ENCODE measurements at regions not wholly inside any gene's neighbourhood (a gene's known extent, or its start where the extent isn't known, plus 50 kb on each side); places are given as distances from the start of the nearest gene placed in this dataset.

- Histone ChIP-seq H3K9me3 (no peaks in the 10 kb centered on the region), H3K27ac (ENCODE audit: low read length) (no peak overlapping the region), H3K4me3 (ENCODE audit: control insufficient read depth in 1 of 2, extremely low read depth in 1 of 2, low read length in 1 of 2) (no peak overlapping the region), H3K27me3 (replicated peaks in 1 of 2; ENCODE audit: control insufficient read depth in 2 of 2, extremely low read depth in 1 of 2, insufficient read depth in 2 of 2, low read length in 1 of 2) (peaks cover 0 to 3% of the 10 kb centered on the region in 2 experiments), H3K4me1 (ENCODE audit: control insufficient read depth in 1 of 2, extremely low read depth in 1 of 2, insufficient read depth in 2 of 2, low read length in 2 of 2) (no peaks in the 10 kb centered on the region), H3K36me3 (ENCODE audit: control insufficient read depth in 2 of 2, extremely low read depth in 1 of 2, insufficient read depth in 1 of 2, low read length in 1 of 2) (no peaks in the 10 kb centered on the region)
- 41% methylated on average over 2 of the region's 3 CpGs for WGBS (ENCODE audit: insufficient coverage)
- ATAC-seq (replicated peaks in 1 of 4) (no peak), DNase-seq (no peak)
- H3K4me1 Mint-ChIP-seq, result no peaks in the 10 kb centered on the region
- ChIA-PET POLR2A (no interaction called here), CTCF (no interaction called here)
- H3K9me3 Mint-ChIP-seq, result peaks cover 11 to 24% (median 14%) of the 10 kb centered on the region in 3 donors
- H3K36me3 Mint-ChIP-seq, result no peaks in the 10 kb centered on the region
- H3K27me3 Mint-ChIP-seq, result peaks cover 0 to 4% of the 10 kb centered on the region in 2 donors
- H3K27ac Mint-ChIP-seq, result no peak overlapping the region
- no peak overlapping the region for H3K4me3 Mint-ChIP-seq
Observed at GRCh38 chr16:65774350-65774749, 592.1 kb upstream of the CDH5 start.

GRCh38 chr16:65773301-65773874, 593.1 kb upstream of the CDH5 start:
- H3K27ac Mint-ChIP-seq, result no peak overlapping the region
- POLR2A ChIA-PET, result no interaction called here

GRCh38 chr16:65772134-65772732, 594.3 kb upstream of the CDH5 start:
- no peak overlapping the region for H3K4me3 Mint-ChIP-seq
- no peaks in the 10 kb centered on the region for H3K9me3 ChIP-seq
- no peak overlapping the region for H3K27ac ChIP-seq (ENCODE audit: low read length)
- no peaks in the 10 kb centered on the region for H3K4me1 Mint-ChIP-seq
- H3K4me3 ChIP-seq (ENCODE audit: control insufficient read depth in 1 of 2, extremely low read depth in 1 of 2, low read length in 1 of 2), result no peak overlapping the region
- H3K4me1 ChIP-seq (ENCODE audit: control insufficient read depth in 1 of 2, extremely low read depth in 1 of 2, insufficient read depth in 2 of 2, low read length in 2 of 2), result no peaks in the 10 kb centered on the region
- H3K36me3 Mint-ChIP-seq, result no peaks in the 10 kb centered on the region
- no peaks in the 10 kb centered on the region for H3K36me3 ChIP-seq (ENCODE audit: control insufficient read depth in 2 of 2, extremely low read depth in 1 of 2, insufficient read depth in 1 of 2, low read length in 1 of 2)
- H3K27me3 Mint-ChIP-seq, result peaks cover 0 to 4% of the 10 kb centered on the region in 2 donors
- H3K27me3 ChIP-seq (replicated peaks in 1 of 2; ENCODE audit: control insufficient read depth in 2 of 2, extremely low read depth in 1 of 2, insufficient read depth in 2 of 2, low read length in 1 of 2), result peaks cover 0 to 3% of the 10 kb centered on the region in 2 experiments
- WGBS (ENCODE audit: insufficient coverage), result no CpG with 5 or more reads among the region's 5 CpGs
- H3K27ac Mint-ChIP-seq, result no peak overlapping the region
- ChIA-PET CTCF (no interaction called here), POLR2A (no interaction called here)
- DNase-seq (no peak), ATAC-seq (replicated peaks in 1 of 4) (no peak)
- peaks cover 9 to 22% (median 9%) of the 10 kb centered on the region in 3 donors for H3K9me3 Mint-ChIP-seq

More at GRCh38 chr16:65773301-65773874, 593.1 kb upstream of the CDH5 start:
- no peak for ATAC-seq (replicated peaks in 1 of 4)
- no peaks in the 10 kb centered on the region for H3K4me1 Mint-ChIP-seq
- H3K9me3 Mint-ChIP-seq, result peaks cover 11 to 24% (median 12%) of the 10 kb centered on the region in 3 donors
- no peaks in the 10 kb centered on the region for H3K36me3 ChIP-seq (ENCODE audit: control insufficient read depth in 2 of 2, extremely low read depth in 1 of 2, insufficient read depth in 1 of 2, low read length in 1 of 2)
- H3K27me3 Mint-ChIP-seq, result peaks cover 0 to 4% of the 10 kb centered on the region in 2 donors
- H3K4me1 ChIP-seq (ENCODE audit: control insufficient read depth in 1 of 2, extremely low read depth in 1 of 2, insufficient read depth in 2 of 2, low read length in 2 of 2), result no peaks in the 10 kb centered on the region
- no peaks in the 10 kb centered on the region for H3K9me3 ChIP-seq
- DNase-seq, result no peak
- CTCF ChIA-PET, result no interaction called here
- 69% methylated on average over 9 of the region's 10 CpGs for WGBS (ENCODE audit: insufficient coverage)
- no peak overlapping the region for H3K4me3 ChIP-seq (ENCODE audit: control insufficient read depth in 1 of 2, extremely low read depth in 1 of 2, low read length in 1 of 2)
- H3K4me3 Mint-ChIP-seq, result no peak overlapping the region
- no peaks in the 10 kb centered on the region for H3K36me3 Mint-ChIP-seq
- H3K27ac ChIP-seq (ENCODE audit: low read length), result no peak overlapping the region
- peaks cover 0 to 3% of the 10 kb centered on the region in 2 experiments for H3K27me3 ChIP-seq (replicated peaks in 1 of 2; ENCODE audit: control insufficient read depth in 2 of 2, extremely low read depth in 1 of 2, insufficient read depth in 2 of 2, low read length in 1 of 2)

GRCh38 chr16:65771707-65772106, 594.8 kb upstream of the CDH5 start:
- peaks cover 7 to 18% (median 7%) of the 10 kb centered on the region in 3 donors for H3K9me3 Mint-ChIP-seq
- no peak overlapping the region for H3K27ac ChIP-seq (ENCODE audit: low read length)
- DNase-seq (no peak), ATAC-seq (replicated peaks in 1 of 4) (no peak)
- WGBS (ENCODE audit: insufficient coverage), result no CpG with 5 or more reads among the region's 1 CpG
- no peaks in the 10 kb centered on the region for H3K9me3 ChIP-seq
- H3K36me3 ChIP-seq (ENCODE audit: control insufficient read depth in 2 of 2, extremely low read depth in 1 of 2, insufficient read depth in 1 of 2, low read length in 1 of 2), result no peaks in the 10 kb centered on the region
- no peak overlapping the region for H3K27ac Mint-ChIP-seq
- no peaks in the 10 kb centered on the region for H3K36me3 Mint-ChIP-seq
- no peaks in the 10 kb centered on the region for H3K4me1 ChIP-seq (ENCODE audit: control insufficient read depth in 1 of 2, extremely low read depth in 1 of 2, insufficient read depth in 2 of 2, low read length in 2 of 2)
- POLR2A ChIA-PET, result no interaction called here
- H3K4me3 Mint-ChIP-seq, result no peak overlapping the region
- peaks cover 0 to 3% of the 10 kb centered on the region in 2 experiments for H3K27me3 ChIP-seq (replicated peaks in 1 of 2; ENCODE audit: control insufficient read depth in 2 of 2, extremely low read depth in 1 of 2, insufficient read depth in 2 of 2, low read length in 1 of 2)
- H3K4me1 Mint-ChIP-seq, result no peaks in the 10 kb centered on the region
- H3K4me3 ChIP-seq (ENCODE audit: control insufficient read depth in 1 of 2, extremely low read depth in 1 of 2, low read length in 1 of 2), result no peak overlapping the region
- H3K27me3 Mint-ChIP-seq, result peaks cover 0 to 4% of the 10 kb centered on the region in 2 donors
- CTCF ChIA-PET, result no interaction called here

- H3K4me3 Mint-ChIP-seq, result no peak overlapping the region
- no peak for ATAC-seq (replicated peaks in 1 of 4)
- Histone ChIP-seq H3K4me1 (ENCODE audit: control insufficient read depth in 1 of 2, extremely low read depth in 1 of 2, insufficient read depth in 2 of 2, low read length in 2 of 2) (no peaks in the 10 kb centered on the region), H3K27me3 (replicated peaks in 1 of 2; ENCODE audit: control insufficient read depth in 2 of 2, extremely low read depth in 1 of 2, insufficient read depth in 2 of 2, low read length in 1 of 2) (peaks cover 0 to 3% of the 10 kb centered on the region in 2 experiments), H3K27ac (ENCODE audit: low read length) (no peak overlapping the region), H3K4me3 (ENCODE audit: control insufficient read depth in 1 of 2, extremely low read depth in 1 of 2, low read length in 1 of 2) (no peak overlapping the region), H3K9me3 (no peaks in the 10 kb centered on the region), H3K36me3 (ENCODE audit: control insufficient read depth in 2 of 2, extremely low read depth in 1 of 2, insufficient read depth in 1 of 2, low read length in 1 of 2) (no peaks in the 10 kb centered on the region)
- no peaks in the 10 kb centered on the region for H3K36me3 Mint-ChIP-seq
- no peak overlapping the region for H3K27ac Mint-ChIP-seq
- ChIA-PET CTCF (no interaction called here), POLR2A (no interaction called here)
- no CpG with 5 or more reads among the region's 1 CpG for WGBS (ENCODE audit: insufficient coverage)
- no peaks in the 10 kb centered on the region for H3K4me1 Mint-ChIP-seq
- H3K27me3 Mint-ChIP-seq, result peaks cover 0 to 4% of the 10 kb centered on the region in 2 donors
- no peak for DNase-seq
- H3K9me3 Mint-ChIP-seq, result peaks cover 7 to 18% (median 7%) of the 10 kb centered on the region in 3 donors
Observed at GRCh38 chr16:65770752-65771151, 595.7 kb upstream of the CDH5 start.

GRCh38 chr16:65769776-65770438, 596.6 kb upstream of the CDH5 start:
- no peak overlapping the region for H3K4me3 Mint-ChIP-seq
- CTCF ChIA-PET, result no interaction called here
- no peaks in the 10 kb centered on the region for H3K4me1 ChIP-seq (ENCODE audit: control insufficient read depth in 1 of 2, extremely low read depth in 1 of 2, insufficient read depth in 2 of 2, low read length in 2 of 2)
- no peak overlapping the region for H3K4me3 ChIP-seq (ENCODE audit: control insufficient read depth in 1 of 2, extremely low read depth in 1 of 2, low read length in 1 of 2)
- H3K9me3 ChIP-seq, result no peaks in the 10 kb centered on the region
- H3K36me3 ChIP-seq (ENCODE audit: control insufficient read depth in 2 of 2, extremely low read depth in 1 of 2, insufficient read depth in 1 of 2, low read length in 1 of 2), result no peaks in the 10 kb centered on the region
- peaks cover 0 to 4% of the 10 kb centered on the region in 2 donors for H3K27me3 Mint-ChIP-seq
- no peaks in the 10 kb centered on the region for H3K36me3 Mint-ChIP-seq
- WGBS (ENCODE audit: insufficient coverage), result 67% methylated on average over 1 of the region's 1 CpG
- H3K4me1 Mint-ChIP-seq, result no peaks in the 10 kb centered on the region
- DNase-seq (no peak), ATAC-seq (replicated peaks in 1 of 4) (no peak)
- H3K27me3 ChIP-seq (replicated peaks in 1 of 2; ENCODE audit: control insufficient read depth in 2 of 2, extremely low read depth in 1 of 2, insufficient read depth in 2 of 2, low read length in 1 of 2), result peaks cover 0 to 3% of the 10 kb centered on the region in 2 experiments
- no peak overlapping the region for H3K27ac Mint-ChIP-seq
- H3K27ac ChIP-seq (ENCODE audit: low read length), result no peak overlapping the region
- H3K9me3 Mint-ChIP-seq, result peaks cover 7 to 18% (median 7%) of the 10 kb centered on the region in 3 donors
- POLR2A ChIA-PET, result no interaction called here

Measured in T-cell (primary cell).